WERI-Rb-1 (cell line): ENCODE measurements at regions not wholly inside any gene's neighbourhood (a gene's known extent, or its start where the extent isn't known, plus 50 kb on each side); places are given as distances from the start of the nearest gene placed in this dataset.

Experiments
- DNase-seq: peaks from one replicate; pipeline ENCODE4 v3.0.0-alpha.2; 2020
- H3K27ac ChIP-seq: fragments of 250-450 bp; sonication (Bioruptor Pico); 2 replicates; pipeline ENCODE4 v1.5.1; 2020; ENCODE audit warnings: mild to moderate bottlenecking, moderate library complexity
- H3K27me3 ChIP-seq: fragments of 250-450 bp; sonication (Bioruptor Pico); 2 replicates; pipeline ENCODE4 v1.5.1; 2021; ENCODE audit warnings: mild to moderate bottlenecking, low read depth, moderate library complexity; ENCODE audit not compliant: insufficient read depth, severe bottlenecking
- H3K36me3 ChIP-seq: fragments of 250-450 bp; sonication (Bioruptor Pico); 2 replicates; pipeline ENCODE4 v1.5.1; 2020; ENCODE audit warnings: mild to moderate bottlenecking, moderate library complexity
- H3K4me3 ChIP-seq: 2 replicates; pipeline ENCODE4 v1.5.1; 2011; ENCODE audit warnings: low read depth, mild to moderate bottlenecking, control low read depth, low read length
- H3K9me3 ChIP-seq: fragments of 250-450 bp; sonication (Bioruptor Pico); 2 replicates; pipeline ENCODE4 v1.5.1; 2021; ENCODE audit warnings: mild to moderate bottlenecking, moderate library complexity; ENCODE audit not compliant: severe bottlenecking
- CTCF ChIP-seq: IDR thresholded peaks from 2 replicates; pipeline ENCODE4 v1.5.1; 2011; ENCODE audit warnings: low read depth, mild to moderate bottlenecking, control low read depth, inconsistent platforms, low read length

GRCh38 chr19:32196690-32197420, 148.6 kb upstream of the ZNF507 start:
- no peak overlapping the region for H3K4me3 ChIP-seq
- no peak for DNase-seq
- H3K9me3 ChIP-seq = no peaks in the 10 kb centered on the region
- TF ChIP-seq CTCF = no peak
- H3K36me3 ChIP-seq = no peaks in the 10 kb centered on the region
- H3K27ac ChIP-seq = no peak overlapping the region
- H3K27me3 ChIP-seq = no peaks in the 10 kb centered on the region

DNA sequence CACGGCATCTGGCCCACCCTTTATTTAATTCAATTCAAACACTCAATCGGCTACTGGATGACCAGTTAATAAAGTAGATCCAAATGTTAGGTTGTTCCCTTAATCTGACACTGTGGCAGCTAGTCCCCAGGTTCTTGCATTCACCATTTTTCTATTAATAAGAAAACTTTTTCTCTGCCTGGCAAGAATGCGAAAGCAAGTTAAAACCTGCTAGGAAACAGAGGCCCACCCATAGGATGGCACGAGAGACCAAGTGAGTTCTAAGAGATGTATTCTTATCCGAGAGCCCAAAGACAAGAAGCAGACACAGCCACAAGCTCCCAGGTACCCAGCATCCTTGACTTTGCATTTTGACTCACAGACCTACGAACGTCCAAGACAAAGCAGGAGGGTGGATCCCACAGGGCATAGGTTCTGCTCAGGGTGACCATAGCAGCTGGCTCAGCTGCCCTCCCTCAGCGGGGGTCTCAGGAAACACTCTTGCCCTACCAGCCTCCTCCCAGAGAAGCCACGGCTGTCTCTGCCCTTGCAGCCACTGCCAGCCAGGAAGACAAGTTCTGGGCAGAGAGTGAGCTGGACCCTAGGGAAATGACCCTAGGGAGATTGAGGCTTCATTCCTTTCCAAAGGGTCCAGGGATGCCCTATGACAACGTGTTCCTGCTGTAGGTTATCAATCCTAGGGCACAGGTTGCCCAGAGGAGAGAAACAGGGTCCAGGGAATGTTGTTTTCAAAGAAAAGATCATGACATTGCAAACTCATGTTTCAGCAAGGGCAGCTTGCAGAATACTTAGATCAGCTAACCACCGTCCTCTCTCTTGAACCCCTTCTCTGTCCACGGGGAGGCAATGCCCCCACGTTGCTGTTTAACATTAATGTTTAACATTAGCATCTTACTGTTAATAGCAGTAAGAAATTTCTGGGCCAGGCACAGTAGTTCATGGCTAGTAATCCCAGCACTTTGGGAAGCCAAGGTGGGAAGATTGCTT, 147.2 kb upstream of the ZNF507 start:
- H3K36me3 ChIP-seq = no peaks in the 10 kb centered on the region
- no peaks in the 10 kb centered on the region for H3K27me3 ChIP-seq
- no peak overlapping the region for H3K4me3 ChIP-seq
- no peaks in the 10 kb centered on the region for H3K9me3 ChIP-seq
- no peak overlapping the region for H3K27ac ChIP-seq
- no peak for DNase-seq
- TF ChIP-seq CTCF = no peak

- no peak for DNase-seq
- TF ChIP-seq CTCF = no peak
- no peaks in the 10 kb centered on the region for H3K27me3 ChIP-seq
- H3K36me3 ChIP-seq = no peaks in the 10 kb centered on the region
- H3K4me3 ChIP-seq = no peak overlapping the region
- no peak overlapping the region for H3K27ac ChIP-seq
- no peaks in the 10 kb centered on the region for H3K9me3 ChIP-seq
These were observed 145.8 kb upstream of the ZNF507 start for GRCh38 chr19:32199501-32200040.

DNA sequence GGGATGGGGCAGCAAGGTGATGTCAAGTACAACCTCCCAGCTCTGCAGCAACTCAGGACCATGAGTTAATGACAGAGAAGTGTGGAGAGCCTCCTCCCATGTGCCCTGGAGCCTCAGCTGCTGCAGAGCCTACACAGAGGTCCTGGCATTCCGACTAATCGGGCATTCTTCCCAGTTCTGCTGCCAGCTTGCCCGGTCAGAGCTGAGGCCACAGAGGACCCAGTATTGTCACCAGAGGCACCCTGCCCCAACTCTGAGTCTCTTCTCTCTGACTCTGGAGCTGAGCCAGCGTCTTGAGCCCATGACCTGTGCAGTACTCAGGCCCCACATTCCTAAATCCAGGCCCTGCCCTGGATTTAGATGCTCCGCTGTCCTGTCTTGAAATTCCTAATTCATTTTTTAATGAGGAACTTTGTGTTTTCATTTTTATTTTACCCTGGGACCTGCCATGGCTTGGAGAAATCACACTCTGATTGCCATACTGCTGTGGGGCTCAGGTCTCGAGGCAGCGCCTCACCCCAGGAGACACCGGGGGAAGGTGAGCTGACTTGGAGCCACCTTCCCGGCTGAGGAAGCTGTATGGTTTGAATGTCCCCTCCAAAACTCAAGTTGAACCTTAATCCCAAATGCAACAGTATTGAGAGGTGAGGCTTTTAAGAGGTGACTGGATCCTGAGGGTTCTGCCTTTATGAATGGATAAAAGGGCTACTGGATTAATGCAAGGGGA, 144.9 kb upstream of the ZNF507 start:
- TF ChIP-seq CTCF = no peak

DNA sequence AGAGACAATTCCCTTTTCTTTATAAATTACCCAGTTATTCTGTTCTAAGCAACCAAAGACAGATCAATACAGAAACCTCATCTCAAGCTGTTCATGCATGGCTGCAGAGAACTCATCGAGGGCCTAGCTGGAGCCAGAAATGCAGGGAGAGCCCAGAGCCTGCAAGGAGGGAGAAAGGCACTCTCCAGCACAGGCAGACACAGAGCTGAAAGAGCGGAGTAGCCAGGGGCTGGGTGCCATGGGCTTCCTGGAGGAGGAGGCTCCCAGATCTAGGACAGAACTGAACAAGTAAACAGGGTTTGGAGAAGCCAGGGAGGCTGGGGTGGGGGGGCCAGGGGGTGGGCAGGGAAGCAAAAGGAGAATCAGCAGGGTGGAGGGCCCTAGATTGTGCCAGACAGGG, 144.2 kb upstream of the ZNF507 start:
- Histone ChIP-seq H3K36me3 (no peaks in the 10 kb centered on the region), H3K27ac (no peak overlapping the region), H3K4me3 (no peak overlapping the region), H3K27me3 (no peaks in the 10 kb centered on the region), H3K9me3 (no peaks in the 10 kb centered on the region)
- DNase-seq = no peak
- TF ChIP-seq CTCF = no peak

More for the DNA sequence above, 144.9 kb upstream of the ZNF507 start:
- no peak overlapping the region for H3K4me3 ChIP-seq
- H3K9me3 ChIP-seq = no peaks in the 10 kb centered on the region
- no peaks in the 10 kb centered on the region for H3K36me3 ChIP-seq
- no peaks in the 10 kb centered on the region for H3K27me3 ChIP-seq
- no peak for DNase-seq
- H3K27ac ChIP-seq = no peak overlapping the region
